MCF 10A (cell line): ENCODE measurements at regions not wholly inside any gene's neighbourhood (a gene's known extent, or its start where the extent isn't known, plus 50 kb on each side); places are given as distances from the start of the nearest gene placed in this dataset.
"Not testable (repeated sequence)": the region's sequence is repeated elsewhere in the genome, so short reads cannot be mapped to it uniquely, and the experiment has no call there.

Experiments used
- BruUV-seq: library from RNA; stranded (reverse); fragments of 400-500 nt; replicated peaks from 2 replicates; lab custom pipeline; 2021; lab: Mats Ljungman, UMichigan
- CTCF ChIA-PET: fragments of 300-600 bp; sonication (Branson Sonifier 250); formaldehyde crosslinking; extraction: SDS; loops from one replicate; lab custom pipeline; 2021; ENCODE audit warnings: antibody characterized with exemption, inconsistent platforms; lab: Yijun Ruan, JAX
- POLR2A ChIA-PET: fragments of 300-600, 350-650 bp; sonication (Branson Sonifier 250); formaldehyde crosslinking; extraction: SDS; loops from one replicate; lab custom pipeline; 2020; ENCODE audit warnings: antibody characterized with exemption, inconsistent platforms; lab: Yijun Ruan, JAX
- DNase-seq: peaks from one replicate; pipeline ENCODE4 v3.0.0-alpha.2; 2018; ENCODE audit not compliant: unreplicated experiment
- H3K27ac Mint-ChIP-seq: one replicate; pipeline ENCODE4 v1.8.0; 2022; ENCODE audit warnings: mild to moderate bottlenecking, low read depth, mixed read lengths; ENCODE audit not compliant: unreplicated experiment
- H3K27me3 Mint-ChIP-seq: one replicate; pipeline ENCODE4 v1.8.0; 2022; ENCODE audit warnings: mixed read lengths; ENCODE audit not compliant: insufficient read depth, unreplicated experiment
- H3K36me3 Mint-ChIP-seq: one replicate; pipeline ENCODE4 v1.8.0; 2022; ENCODE audit warnings: mild to moderate bottlenecking, moderate library complexity, mixed read lengths; ENCODE audit not compliant: insufficient read depth, unreplicated experiment
- H3K4me1 Mint-ChIP-seq: one replicate; pipeline ENCODE4 v1.8.0; 2022; ENCODE audit warnings: mixed read lengths; ENCODE audit not compliant: insufficient read depth, unreplicated experiment
- H3K4me3 Mint-ChIP-seq: one replicate; pipeline ENCODE4 v1.8.0; 2022; ENCODE audit warnings: mild to moderate bottlenecking, moderate library complexity, mixed read lengths; ENCODE audit not compliant: unreplicated experiment
- H3K9me3 Mint-ChIP-seq: one replicate; pipeline ENCODE4 v1.8.0; 2022; ENCODE audit warnings: mixed read lengths; ENCODE audit not compliant: unreplicated experiment
- CTCF ChIP-seq: fragments of 200-600 bp; IDR thresholded peaks from one replicate; pipeline ENCODE4 v1.8.0; 2022; ENCODE audit warnings: antibody characterized with exemption, mild to moderate bottlenecking; ENCODE audit not compliant: unreplicated experiment
- intact Hi-C: fragments of 100-400 bp; cut with micrococcal nuclease; formaldehyde crosslinking; loops from 2 replicates; pipeline ENCODE4 v1.14.1; 2022

GRCh38 chr9:40993375-40993774, 135.1 kb downstream of the FOXD4L6 start:
- DNase-seq, CTCF ChIA-PET, intact Hi-C loops, BruUV-seq, POLR2A ChIA-PET, H3K4me3 Mint-ChIP-seq, H3K9me3 Mint-ChIP-seq, H3K27ac Mint-ChIP-seq, H3K27me3 Mint-ChIP-seq: not testable (repeated sequence)
- Mint-ChIP-seq H3K36me3 (peaks cover 25% of the 10 kb centered on the region), H3K4me1 (peaks cover 22% of the 10 kb centered on the region)

- CTCF ChIA-PET, result interaction anchor here (0.8 kb wide), 1 partner anchor 13 kb away, joined by 3 read pairs; no protein-coding TSS in a partner anchor
- H3K27ac Mint-ChIP-seq, H3K9me3 Mint-ChIP-seq, H3K4me3 Mint-ChIP-seq, intact Hi-C loops, H3K27me3 Mint-ChIP-seq, DNase-seq: not testable (repeated sequence)
- BruUV-seq, result TSS peak; percentile 64
- H3K36me3 Mint-ChIP-seq, result peaks cover 18% of the 10 kb centered on the region
- H3K4me1 Mint-ChIP-seq, result peaks cover 19% of the 10 kb centered on the region
- POLR2A ChIA-PET, result interaction anchor here (1.2 to 1.3 kb wide), 2 partner anchors 9 to 82 kb away, joined by 4 to 6 read pairs; no protein-coding TSS in a partner anchor
Measured at GRCh38 chr9:40992472-40992821, 136.0 kb downstream of the FOXD4L6 start.

- ChIA-PET CTCF (interaction anchor here (0.7 to 0.8 kb wide), 2 partner anchors 14 to 42 kb away, joined by 3 to 4 read pairs; no protein-coding TSS in a partner anchor), POLR2A (interaction anchor here (1.2 to 1.3 kb wide), 2 partner anchors 9 to 83 kb away, joined by 4 to 6 read pairs; no protein-coding TSS in a partner anchor)
- Mint-ChIP-seq H3K4me1 (peaks cover 14% of the 10 kb centered on the region), H3K36me3 (peaks cover 13% of the 10 kb centered on the region)
- H3K27ac Mint-ChIP-seq, H3K4me3 Mint-ChIP-seq, H3K27me3 Mint-ChIP-seq, H3K9me3 Mint-ChIP-seq, BruUV-seq, intact Hi-C loops: not testable (repeated sequence)
- peak; percentile 99 for DNase-seq
- peak; percentile 94 for TF ChIP-seq CTCF
Measured at GRCh38 chr9:40991741-40992471, 136.6 kb downstream of the FOXD4L6 start.

- H3K27ac Mint-ChIP-seq, DNase-seq, H3K4me3 Mint-ChIP-seq, intact Hi-C loops, H3K9me3 Mint-ChIP-seq, H3K27me3 Mint-ChIP-seq, H3K36me3 Mint-ChIP-seq: not testable (repeated sequence)
- peaks cover 12% of the 10 kb centered on the region for H3K4me1 Mint-ChIP-seq
- CTCF ChIA-PET, result interaction anchor here (0.7 kb wide), 1 partner anchor 42 kb away, joined by 4 read pairs; no protein-coding TSS in a partner anchor
- TSS peak; percentile 49 for BruUV-seq
- POLR2A ChIA-PET, result interaction anchor here (1.2 to 1.3 kb wide), 2 partner anchors 10 to 84 kb away, joined by 4 to 6 read pairs; no protein-coding TSS in a partner anchor
Measured at GRCh38 chr9:40991100-40991740, 137.3 kb downstream of the FOXD4L6 start.

GRCh38 chr9:40986332-40986731, 142.1 kb downstream of the FOXD4L6 start:
- H3K27me3 Mint-ChIP-seq, H3K36me3 Mint-ChIP-seq, H3K9me3 Mint-ChIP-seq, intact Hi-C loops, POLR2A ChIA-PET, DNase-seq, H3K27ac Mint-ChIP-seq, BruUV-seq, CTCF ChIA-PET, H3K4me1 Mint-ChIP-seq, H3K4me3 Mint-ChIP-seq: not testable (repeated sequence)

GRCh38 chr9:40975351-40975750, 153.1 kb downstream of the FOXD4L6 start:
- BruUV-seq, POLR2A ChIA-PET, CTCF ChIA-PET, H3K36me3 Mint-ChIP-seq, DNase-seq, H3K4me1 Mint-ChIP-seq, H3K27me3 Mint-ChIP-seq, intact Hi-C loops, H3K4me3 Mint-ChIP-seq, H3K27ac Mint-ChIP-seq, H3K9me3 Mint-ChIP-seq: not testable (repeated sequence)

GRCh38 chr9:40974912-40975311, 153.6 kb downstream of the FOXD4L6 start:
- intact Hi-C loops, H3K27me3 Mint-ChIP-seq, H3K36me3 Mint-ChIP-seq, BruUV-seq, DNase-seq, H3K27ac Mint-ChIP-seq, CTCF ChIA-PET, H3K9me3 Mint-ChIP-seq, POLR2A ChIA-PET, H3K4me1 Mint-ChIP-seq, H3K4me3 Mint-ChIP-seq: not testable (repeated sequence)

GRCh38 chr9:40971773-40972172, 156.7 kb downstream of the FOXD4L6 start:
- intact Hi-C loops, POLR2A ChIA-PET, H3K4me1 Mint-ChIP-seq, H3K27me3 Mint-ChIP-seq, BruUV-seq, H3K36me3 Mint-ChIP-seq, H3K9me3 Mint-ChIP-seq, H3K27ac Mint-ChIP-seq, DNase-seq, CTCF ChIA-PET, H3K4me3 Mint-ChIP-seq: not testable (repeated sequence)
